ENCODE measurements at regions not wholly inside any gene's neighbourhood (a gene's known extent, or its start where the extent isn't known, plus 50 kb on each side); places are given as distances from the start of the nearest gene placed in this dataset.
"Not testable (repeated sequence)": the region's sequence is repeated elsewhere in the genome, so short reads cannot be mapped to it uniquely, and the experiment has no call there.

GRCh38 chrY:19644889-19645638 is 99.5 kb downstream of the KDM5D start:
- no peak for DNase-seq (ENCODE audit: low read depth in 3 of 3, low spot score in 2 of 3)

- DNase-seq (ENCODE audit: low read depth in 3 of 3, low spot score in 2 of 3): no peak
These were observed 106.7 kb downstream of the KDM5D start for GRCh38 chrY:19637651-19638347.

GRCh38 chrY:19628926-19629325 is 115.6 kb downstream of the KDM5D start:
- no peak for DNase-seq (ENCODE audit: low read depth in 3 of 3, low spot score in 2 of 3)

DNA sequence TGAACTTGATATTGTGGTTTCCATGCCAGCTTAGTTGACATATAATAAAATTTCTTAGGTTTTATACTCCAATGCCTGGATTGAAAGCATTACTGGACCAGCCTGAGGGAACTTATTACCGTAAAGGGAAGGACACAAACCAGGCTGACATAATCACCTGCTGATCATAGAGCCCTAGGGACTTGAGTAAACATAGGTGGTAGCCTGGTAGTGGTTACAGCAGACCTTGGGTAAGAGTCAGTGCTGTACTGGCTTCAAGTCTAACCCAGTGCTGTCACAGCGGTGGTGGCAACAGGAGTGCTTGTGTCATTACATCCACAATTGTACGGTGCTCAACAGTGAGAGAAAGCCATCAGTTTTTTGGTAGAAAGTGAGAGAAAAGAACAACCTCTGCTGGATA is 122.1 kb downstream of the KDM5D start:
- DNase-seq (ENCODE audit: low read depth in 3 of 3, low spot score in 2 of 3): no peak

GRCh38 chrY:19621756-19622155 is 122.8 kb downstream of the KDM5D start:
- no peak for DNase-seq (ENCODE audit: low read depth in 3 of 3, low spot score in 2 of 3)

DNA sequence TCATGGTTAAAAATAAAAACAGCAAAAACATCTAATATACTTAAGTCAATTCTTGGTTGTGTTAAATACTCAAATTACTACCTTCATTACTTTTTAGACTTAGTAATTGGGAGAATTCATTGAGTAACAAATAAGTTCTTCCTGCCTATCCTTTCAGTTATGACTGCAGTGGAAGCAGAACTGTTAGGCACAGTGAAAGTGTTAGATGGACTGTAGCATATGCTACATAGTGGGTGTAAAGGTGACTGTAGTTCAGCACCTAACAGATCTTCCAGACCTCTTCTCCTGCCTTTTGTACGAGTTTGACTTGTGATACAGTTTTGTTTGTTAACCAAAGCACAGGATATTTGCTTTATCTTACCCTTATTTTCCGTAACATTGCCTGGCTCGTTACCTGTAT is 143.4 kb downstream of the KDM5D start:
- no peak for DNase-seq (ENCODE audit: low read depth in 3 of 3, low spot score in 2 of 3)

DNA sequence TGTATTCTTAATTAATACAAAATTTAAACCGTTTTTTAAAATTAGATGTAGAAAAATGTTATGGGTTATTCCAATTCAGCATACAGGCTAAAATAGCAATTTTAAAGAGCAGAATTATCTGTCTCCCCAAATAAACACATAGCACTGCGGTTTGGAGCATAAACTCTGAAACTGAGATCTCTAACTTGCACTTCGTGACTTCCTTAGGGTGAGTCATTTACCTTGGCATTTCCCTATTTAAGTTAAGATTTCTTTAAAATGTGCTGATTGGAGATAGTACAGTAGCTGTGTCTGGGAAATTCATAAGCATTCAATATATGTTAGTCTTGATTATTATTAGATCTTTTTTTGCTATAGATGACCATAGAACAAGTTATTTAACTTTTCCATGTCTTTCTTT is 143.8 kb downstream of the KDM5D start:
- DNase-seq (ENCODE audit: low read depth in 3 of 3, low spot score in 2 of 3): no peak

DNA sequence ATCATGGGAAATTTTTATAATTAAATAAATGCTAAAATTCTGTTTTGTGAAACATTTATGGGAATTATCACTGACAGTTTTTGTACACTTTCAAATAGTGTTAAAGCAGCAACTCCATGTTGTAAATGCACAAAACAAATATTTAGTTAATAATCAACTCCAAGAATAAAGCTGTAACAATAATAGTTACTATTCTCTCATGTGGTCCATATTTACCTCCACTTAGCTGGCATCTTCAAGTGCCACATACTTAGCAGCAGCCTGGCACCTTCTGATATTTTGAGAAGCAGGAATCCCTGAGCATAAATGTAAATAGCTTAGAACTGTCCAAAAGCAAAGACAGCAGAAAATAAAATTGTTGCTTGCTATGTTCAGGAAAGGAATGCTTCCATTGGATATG is 154.3 kb downstream of the KDM5D start:
- no peak for DNase-seq (ENCODE audit: low read depth in 3 of 3, low spot score in 2 of 3)

DNA sequence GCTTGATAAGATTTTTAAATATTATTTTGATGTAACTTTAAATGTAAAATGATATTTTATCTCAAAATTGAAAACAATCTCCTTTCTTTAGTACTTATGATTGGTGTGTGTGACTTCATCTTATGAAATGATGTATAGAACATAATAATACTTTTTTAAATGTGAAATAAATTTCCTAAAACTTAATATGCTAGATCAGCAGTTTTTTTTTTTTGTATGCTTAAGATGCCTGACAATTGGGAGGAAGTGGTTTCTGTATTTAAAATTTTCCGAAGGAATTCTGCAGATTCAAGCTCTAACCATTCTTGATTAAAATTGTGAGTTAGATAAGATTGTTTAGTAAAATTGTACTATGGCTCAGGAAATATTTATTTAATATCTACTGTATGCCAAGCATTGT is 154.9 kb downstream of the KDM5D start:
- no peak for DNase-seq (ENCODE audit: low read depth in 3 of 3, low spot score in 2 of 3)

GRCh38 chrY:19587311-19587710 is 157.2 kb downstream of the KDM5D start:
- DNase-seq (ENCODE audit: low read depth in 3 of 3, low spot score in 2 of 3): no peak

GRCh38 chrY:19580990-19581389 is 163.5 kb downstream of the KDM5D start:
- DNase-seq (ENCODE audit: low read depth in 3 of 3, low spot score in 2 of 3): not testable (repeated sequence)

DNA sequence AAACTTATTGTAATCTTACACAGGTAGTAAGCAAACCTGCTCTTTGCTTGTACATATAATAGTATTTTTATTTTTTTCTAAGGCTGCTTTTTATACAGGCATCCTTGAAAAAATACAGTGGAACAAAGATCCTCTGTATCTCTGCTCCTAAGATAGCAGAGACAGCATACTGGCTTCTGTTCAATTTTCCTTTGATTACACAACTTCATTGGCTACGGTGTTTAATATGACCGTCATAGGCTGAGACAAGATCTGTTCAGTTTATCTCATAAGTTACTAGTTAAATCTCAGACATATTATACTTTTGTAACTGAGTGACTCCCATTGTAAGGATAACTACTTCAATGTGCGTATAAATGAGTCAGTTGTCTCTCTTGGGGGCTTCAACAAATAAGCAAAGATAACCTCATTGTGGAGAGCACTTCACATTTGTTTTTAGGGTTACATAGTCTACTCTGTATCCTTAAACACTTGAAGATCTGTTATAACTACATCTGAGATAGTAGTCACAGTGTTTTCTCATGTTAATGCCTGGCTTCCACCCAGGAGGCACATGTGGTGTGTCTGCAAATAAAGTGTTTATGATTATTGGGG is 166.1 kb downstream of the KDM5D start:
- DNase-seq (ENCODE audit: low read depth in 3 of 3, low spot score in 2 of 3): no peak

GRCh38 chrY:19577250-19577649 is 167.3 kb downstream of the KDM5D start:
- no peak for DNase-seq (ENCODE audit: low read depth in 3 of 3, low spot score in 2 of 3)

GRCh38 chrY:19574939-19575338 is 169.6 kb downstream of the KDM5D start:
- no peak for DNase-seq (ENCODE audit: low read depth in 3 of 3, low spot score in 2 of 3)

DNA sequence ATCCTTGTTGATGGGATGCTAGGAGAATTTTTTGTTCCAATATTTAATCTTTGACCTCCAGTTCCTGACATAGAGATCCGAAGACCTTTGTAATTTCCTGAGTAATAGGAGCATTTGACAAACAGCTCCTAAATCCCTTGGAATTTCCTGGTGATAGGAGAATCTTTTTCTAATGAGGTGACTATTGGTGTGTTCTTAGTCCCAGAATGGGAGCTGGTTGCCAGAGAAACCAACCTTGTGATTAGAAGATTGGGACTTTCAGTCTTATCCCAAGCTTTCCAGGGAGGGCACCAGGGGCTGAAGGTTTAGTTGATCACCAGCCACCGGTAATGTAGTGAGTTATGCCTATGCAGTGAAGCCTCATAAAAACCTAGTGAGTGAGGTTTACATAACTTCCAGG is 170.9 kb downstream of the KDM5D start:
- DNase-seq (ENCODE audit: low read depth in 3 of 3, low spot score in 2 of 3): no peak

DNA sequence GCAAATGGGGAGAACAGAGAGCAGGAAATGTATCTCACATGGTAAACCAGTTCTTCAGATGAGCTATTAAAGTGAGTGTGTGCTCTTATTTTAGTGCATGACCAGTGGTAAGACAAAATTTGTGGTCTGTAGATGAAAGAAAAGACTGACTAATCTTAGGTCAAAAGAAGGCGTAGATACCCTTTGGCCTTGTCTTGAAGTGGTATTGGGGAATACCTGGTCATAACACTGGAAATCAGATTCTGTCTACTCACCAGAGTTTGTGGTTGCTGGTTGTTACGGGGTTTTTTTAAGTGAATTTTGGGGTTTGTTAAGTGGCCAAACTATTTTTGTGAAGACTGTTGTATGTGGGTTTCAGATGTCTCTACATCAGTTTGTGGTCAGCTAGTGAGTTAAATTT is 173.5 kb downstream of the KDM5D start:
- DNase-seq (ENCODE audit: low read depth in 3 of 3, low spot score in 2 of 3): no peak

- DNase-seq (ENCODE audit: low read depth in 3 of 3, low spot score in 2 of 3): no peak
These were observed 176.6 kb downstream of the KDM5D start for GRCh38 chrY:19567943-19568342.

DNA sequence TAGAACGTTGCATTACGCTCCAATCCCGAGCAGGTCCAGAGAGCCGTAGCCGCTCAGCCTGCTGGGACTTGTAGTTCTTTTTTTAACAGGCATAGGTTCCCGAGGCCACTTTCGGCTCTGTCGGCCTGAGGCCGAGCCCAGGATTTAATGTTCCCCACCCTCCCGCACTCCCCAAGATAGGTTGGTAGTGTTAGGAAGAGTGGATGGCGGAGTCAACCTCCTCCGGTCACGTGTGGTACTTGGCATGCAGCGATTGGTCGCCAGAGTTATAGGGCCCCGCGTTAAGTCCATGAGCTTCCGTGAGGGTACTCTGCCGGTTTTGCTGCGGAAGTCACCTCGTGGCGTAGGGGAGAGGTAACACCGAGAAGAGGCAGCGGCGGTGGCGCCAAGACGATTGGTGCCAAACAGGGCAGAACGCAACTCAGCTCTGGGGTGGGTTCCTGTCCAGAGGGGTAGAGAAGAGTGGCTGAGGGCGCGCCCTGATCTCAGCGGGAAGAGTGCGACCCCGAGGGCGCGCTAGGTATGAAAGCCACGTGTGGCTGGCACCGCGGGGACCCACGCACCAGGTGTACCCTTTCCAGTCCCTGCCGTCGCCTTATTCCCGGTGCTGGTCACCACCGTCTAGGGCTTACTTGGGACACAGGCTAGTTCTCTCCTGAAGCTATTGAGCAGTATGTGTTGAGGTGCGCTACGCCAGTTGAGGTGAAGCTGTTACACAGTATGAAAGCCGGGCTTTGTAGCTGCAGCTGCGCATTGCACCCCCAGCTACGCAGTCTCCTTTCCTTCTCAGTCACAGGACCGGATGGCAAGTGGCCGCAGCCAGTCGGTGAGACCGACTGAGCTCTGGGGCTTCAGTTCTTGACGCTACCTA is 177.2 kb downstream of the KDM5D start:
- DNase-seq (ENCODE audit: low read depth in 3 of 3, low spot score in 2 of 3): peak; percentile 70 to 82 (median 71)

- DNase-seq (ENCODE audit: low read depth in 3 of 3, low spot score in 2 of 3): no peak
These were observed 185.4 kb downstream of the KDM5D start for GRCh38 chrY:19559161-19559560.

GRCh38 chrY:19549671-19550466 is 194.7 kb downstream of the KDM5D start:
- no peak for DNase-seq (ENCODE audit: low read depth in 3 of 3, low spot score in 2 of 3)
